HG03025 (cell line): ENCODE measurements at regions not wholly inside any gene's neighbourhood (a gene's known extent, or its start where the extent isn't known, plus 50 kb on each side); places are given as distances from the start of the nearest gene placed in this dataset.

Experiments
- ATAC-seq: cut with Tn5 transposase; IDR thresholded peaks from one replicate; pipeline ENCODE4 v1.9.1; 2021; ENCODE audit warnings: mild to moderate bottlenecking, moderate library complexity; ENCODE audit not compliant: unreplicated experiment, low FRiP score

GRCh38 chr5:88404405-88404804, 135.8 kb upstream of the TMEM161B start:
- no peak for ATAC-seq

- ATAC-seq = no peak
Observed at GRCh38 chr5:88401686-88402085, 133.0 kb upstream of the TMEM161B start.

GRCh38 chr5:88401228-88401627, 132.6 kb upstream of the TMEM161B start:
- no peak for ATAC-seq

DNA sequence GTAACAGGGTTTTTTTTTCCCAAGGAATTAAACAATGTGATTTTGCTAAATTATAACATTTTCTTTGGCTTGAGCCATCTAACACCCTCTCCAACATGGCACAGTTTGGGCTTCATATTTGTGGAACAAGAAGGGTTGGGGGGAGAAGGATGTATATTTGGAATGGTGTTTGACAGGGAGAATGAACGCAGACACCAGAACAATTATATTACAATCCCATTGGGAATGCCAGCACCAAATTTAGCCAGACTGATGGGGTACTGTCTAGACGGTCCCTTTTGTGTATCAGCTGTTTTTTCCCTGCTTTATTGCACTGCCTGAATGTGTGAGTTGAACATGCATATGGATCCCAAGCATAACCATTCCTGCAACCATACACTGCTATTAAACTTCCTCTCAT, 130.9 kb upstream of the TMEM161B start:
- ATAC-seq = no peak

DNA sequence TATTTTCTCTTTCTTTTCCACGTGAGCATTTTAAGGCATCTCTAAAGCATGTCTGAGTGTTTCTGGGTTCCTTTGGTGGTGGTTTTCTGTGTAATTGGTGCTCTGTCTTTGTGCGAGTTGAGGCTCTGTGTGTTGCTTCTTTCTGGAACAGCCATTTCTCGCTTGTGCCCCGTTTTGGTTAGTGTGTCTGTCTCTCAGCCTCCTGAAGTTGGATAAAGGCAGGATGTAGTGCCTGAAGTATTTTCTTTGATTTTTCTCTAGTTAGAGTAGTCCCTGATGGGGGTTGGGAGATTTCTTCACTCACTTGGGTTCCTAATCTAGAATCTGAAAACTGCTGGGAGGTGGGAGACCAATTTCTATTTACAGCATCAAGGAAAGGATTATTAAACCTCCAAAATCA, 129.7 kb upstream of the TMEM161B start:
- no peak for ATAC-seq

DNA sequence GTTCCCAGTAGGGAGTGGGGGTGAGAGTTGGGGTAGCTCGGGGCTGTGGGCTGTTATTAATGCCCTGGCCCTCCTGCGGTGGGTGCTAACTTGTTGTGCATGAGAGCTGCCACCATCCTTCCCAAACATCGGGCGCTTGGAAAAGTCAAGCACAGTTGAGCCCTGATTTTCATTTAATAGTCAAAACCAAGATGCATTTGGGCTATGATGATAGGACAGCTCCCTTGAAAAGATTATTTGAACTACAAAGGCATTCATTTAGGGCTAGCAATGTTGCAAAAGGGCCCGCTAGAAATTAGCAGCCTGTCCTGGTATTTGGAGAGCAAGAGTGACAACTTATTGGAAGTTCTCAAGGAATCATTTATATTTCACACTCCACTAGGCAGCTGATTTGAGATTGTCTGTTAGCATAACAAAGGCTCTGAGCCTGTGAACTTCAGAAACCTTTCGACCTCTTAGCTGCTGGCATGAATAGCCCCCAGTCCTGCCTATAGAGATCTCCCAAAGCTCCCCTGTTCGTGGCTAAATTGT, 128.2 kb upstream of the TMEM161B start:
- ATAC-seq = no peak

DNA sequence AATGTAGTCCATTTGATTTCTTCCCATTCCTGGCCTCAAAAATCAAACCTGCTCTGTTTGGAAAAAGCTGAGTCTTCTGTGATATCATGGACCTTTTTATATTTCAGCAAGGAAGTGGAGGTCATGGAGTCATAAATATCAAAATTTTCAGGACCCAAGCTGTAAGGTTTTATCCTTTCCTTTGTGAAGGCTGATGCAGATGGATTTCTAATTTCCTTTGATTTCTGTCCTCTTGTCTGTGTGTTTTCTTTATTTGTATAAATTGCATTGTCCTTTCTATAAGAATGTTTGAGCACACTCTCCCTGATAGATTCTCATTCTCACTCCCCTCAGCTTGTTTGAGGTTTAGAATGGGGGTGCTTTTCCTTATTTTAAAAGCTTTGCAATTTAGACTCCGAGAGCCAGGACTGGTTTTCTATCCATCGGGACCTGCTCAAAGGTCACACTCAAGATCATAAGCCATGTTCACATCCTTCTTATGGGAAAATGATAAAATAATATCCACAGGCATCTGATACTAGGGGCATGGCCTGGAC, 127.4 kb upstream of the TMEM161B start:
- ATAC-seq = no peak

DNA sequence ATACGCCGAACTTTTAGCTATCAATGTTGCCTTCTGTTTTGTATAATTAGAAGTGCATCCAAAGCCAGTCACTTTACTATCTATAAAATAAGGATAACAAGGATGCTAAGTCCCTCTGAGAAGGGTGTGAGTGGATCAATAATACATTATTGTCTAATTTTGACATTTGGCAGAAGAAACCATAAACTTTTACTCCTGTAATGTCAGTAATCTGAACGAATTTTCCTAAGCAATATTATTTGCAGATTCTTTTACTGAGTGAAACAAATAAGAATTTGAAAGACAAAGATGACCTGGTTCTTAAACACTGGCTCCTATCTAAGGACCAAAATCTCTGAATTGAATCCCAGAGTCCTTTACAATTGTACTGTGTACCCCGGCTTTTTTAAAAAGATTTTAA, 126.6 kb upstream of the TMEM161B start:
- ATAC-seq = no peak

DNA sequence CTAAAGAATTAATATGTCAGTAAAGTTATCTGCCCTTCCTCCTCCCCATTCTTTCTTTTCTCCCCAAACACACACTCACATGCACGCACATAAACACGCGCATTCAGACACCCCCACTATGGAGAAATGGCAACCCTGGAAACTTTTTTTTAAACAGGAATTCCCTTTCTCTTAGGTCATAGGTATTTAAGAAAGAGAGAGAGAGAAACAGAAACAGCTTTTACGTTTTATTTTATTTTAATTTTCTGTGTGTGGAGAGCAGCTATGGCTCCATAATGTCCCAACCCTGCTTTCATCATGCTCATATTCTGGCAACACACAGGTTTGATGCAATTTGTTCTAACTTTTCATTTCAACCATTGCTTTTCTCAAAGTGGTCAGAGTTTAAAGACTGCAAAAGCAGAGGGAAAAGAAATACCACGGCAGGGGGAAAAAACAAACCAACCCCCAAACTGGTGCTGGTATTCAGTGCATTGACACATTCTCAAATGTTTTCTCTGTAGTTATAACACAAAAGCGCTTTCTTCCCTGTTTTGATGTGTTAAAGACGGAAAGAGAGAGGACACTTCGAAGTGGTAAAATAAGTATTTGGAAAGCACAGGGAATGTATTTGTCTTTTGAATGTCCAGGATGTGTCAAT, 126.0 kb upstream of the TMEM161B start:
- no peak for ATAC-seq

GRCh38 chr5:88393716-88394535, 125.3 kb upstream of the TMEM161B start:
- ATAC-seq = no peak

- no peak for ATAC-seq
Observed at GRCh38 chr5:88393042-88393441, 124.4 kb upstream of the TMEM161B start.

DNA sequence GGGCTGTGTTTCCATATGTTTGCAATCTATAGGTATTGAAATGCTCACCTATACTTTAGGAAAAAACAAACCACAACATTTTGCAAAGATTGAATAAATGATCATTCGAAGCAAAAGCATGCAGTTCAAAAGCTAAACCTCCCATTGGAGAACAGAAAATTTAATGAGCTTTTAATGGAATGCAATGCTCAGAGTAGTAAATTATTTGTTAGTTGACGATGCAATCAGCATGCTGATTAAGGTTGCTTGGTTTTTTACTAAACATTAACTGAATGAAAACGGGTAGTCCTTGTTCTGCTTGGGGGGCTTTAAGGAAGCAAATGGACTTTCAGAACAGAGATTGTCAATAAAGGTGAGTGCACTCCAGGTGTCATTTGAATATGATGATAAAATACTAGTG, 123.3 kb upstream of the TMEM161B start:
- ATAC-seq = no peak

DNA sequence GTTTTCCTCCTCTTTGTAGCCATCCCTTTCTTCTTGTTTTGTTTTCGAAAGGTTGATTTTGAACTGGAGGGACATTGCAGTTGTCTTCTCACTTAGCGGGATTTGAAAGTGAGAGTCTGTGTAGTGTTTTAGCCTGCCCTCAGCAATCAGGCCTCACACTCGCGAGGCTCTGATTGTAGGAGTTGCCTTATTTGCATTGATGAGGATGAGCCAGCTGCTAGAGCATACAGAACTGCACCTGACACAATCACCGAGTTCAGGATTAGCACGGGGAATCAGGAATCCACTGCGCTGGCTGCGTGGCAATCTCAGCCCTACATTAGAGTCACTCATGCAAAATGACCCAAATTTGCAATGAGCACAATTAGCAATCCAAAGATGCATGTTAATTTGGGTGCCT, 122.5 kb upstream of the TMEM161B start:
- no peak for ATAC-seq

DNA sequence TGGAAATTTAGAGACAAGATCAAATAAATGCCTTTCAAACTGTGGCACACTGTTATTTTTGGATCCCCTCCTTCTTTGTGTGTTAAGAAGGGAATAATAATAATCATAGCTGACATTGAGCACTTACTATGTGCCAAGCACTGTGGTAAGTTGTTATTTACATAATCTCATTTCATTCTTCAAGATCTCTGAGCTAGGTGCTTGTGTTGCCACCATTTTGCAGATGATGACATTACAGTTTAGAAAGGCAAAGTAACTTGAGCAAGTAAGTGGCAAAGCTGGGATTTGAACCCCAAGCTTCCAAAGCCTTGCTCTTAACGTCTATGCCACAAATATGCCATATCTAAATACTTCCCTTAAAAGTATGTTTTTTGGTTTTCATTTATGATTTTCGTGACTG, 121.8 kb upstream of the TMEM161B start:
- ATAC-seq = no peak

- ATAC-seq = no peak
Observed at GRCh38 chr5:88390096-88390441, 121.4 kb upstream of the TMEM161B start.

GRCh38 chr5:88389338-88390095, 120.9 kb upstream of the TMEM161B start:
- no peak for ATAC-seq

GRCh38 chr5:88388476-88389337, 120.1 kb upstream of the TMEM161B start:
- no peak for ATAC-seq

DNA sequence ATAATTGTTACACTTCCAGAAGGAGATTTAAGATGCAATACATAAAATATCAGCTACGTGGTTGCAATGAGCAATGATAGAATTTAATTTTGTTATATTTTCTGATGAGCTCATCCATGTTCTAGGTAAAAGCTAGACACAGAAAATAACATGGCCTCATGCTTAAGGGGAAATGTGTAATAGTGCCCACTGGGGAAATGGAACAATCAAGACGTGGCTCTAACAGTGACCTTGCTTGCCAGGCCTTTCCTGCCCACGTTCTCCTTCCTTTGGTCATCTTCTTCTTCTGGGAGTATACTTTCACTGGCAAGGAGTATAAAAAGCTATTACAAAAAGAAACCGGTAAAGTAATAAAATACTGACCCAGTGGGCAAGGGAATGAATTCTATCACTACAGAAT, 116.2 kb upstream of the TMEM161B start:
- no peak for ATAC-seq

GRCh38 chr5:88380332-88380731, 111.7 kb upstream of the TMEM161B start:
- no peak for ATAC-seq
